ENCODE measurements at regions not wholly inside any gene's neighbourhood (a gene's known extent, or its start where the extent isn't known, plus 50 kb on each side); places are given as distances from the start of the nearest gene placed in this dataset.

DNA sequence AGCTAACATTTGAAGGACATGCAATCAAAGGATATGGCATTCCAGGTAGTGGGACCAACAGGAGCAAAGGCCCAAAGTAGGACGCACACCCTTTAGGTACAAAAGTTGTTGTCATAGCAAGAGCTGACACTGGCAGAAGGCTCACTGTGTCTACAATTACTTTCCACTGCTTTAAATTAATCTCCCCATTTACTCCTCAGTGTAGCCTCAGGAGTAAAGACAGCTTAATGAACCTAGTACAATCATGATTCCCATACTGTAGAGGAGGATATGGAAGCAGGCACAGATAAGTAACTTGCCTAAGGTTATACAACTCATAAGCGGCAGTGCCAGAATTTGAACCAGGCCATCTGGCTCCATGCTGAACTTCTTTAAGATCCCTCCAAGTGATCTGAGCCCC is 212.9 kb upstream of the SFSWAP start:
- Histone ChIP-seq H3K4me3 (replicated peaks; ENCODE audit: insufficient read depth, low read length) (no peak overlapping the region), H3K27me3 (ENCODE audit: insufficient read depth, poor library complexity, severe bottlenecking) (no peaks in the 10 kb centered on the region), H3K27ac (replicated peaks) (no peak overlapping the region)
- no peak for DNase-seq (ENCODE audit: low read depth in 1 of 2, low spot score in 1 of 2)
- TF ChIP-seq POLR2AphosphoS5 (IDR thresholded peaks at IDR 0.05; ENCODE audit: low read depth) (no peak), SPI1 (IDR thresholded peaks at IDR 0.05; ENCODE audit: borderline replicate concordance, low read depth) (no peak)
- TF ChIP-seq, protein P1, sequence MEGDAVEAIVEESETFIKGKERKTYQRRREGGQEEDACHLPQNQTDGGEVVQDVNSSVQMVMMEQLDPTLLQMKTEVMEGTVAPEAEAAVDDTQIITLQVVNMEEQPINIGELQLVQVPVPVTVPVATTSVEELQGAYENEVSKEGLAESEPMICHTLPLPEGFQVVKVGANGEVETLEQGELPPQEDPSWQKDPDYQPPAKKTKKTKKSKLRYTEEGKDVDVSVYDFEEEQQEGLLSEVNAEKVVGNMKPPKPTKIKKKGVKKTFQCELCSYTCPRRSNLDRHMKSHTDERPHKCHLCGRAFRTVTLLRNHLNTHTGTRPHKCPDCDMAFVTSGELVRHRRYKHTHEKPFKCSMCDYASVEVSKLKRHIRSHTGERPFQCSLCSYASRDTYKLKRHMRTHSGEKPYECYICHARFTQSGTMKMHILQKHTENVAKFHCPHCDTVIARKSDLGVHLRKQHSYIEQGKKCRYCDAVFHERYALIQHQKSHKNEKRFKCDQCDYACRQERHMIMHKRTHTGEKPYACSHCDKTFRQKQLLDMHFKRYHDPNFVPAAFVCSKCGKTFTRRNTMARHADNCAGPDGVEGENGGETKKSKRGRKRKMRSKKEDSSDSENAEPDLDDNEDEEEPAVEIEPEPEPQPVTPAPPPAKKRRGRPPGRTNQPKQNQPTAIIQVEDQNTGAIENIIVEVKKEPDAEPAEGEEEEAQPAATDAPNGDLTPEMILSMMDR (IDR thresholded peaks at IDR 0.05; ENCODE audit: insufficient read depth, low read length) = no peak
- TF ChIP-seq, protein P2, sequence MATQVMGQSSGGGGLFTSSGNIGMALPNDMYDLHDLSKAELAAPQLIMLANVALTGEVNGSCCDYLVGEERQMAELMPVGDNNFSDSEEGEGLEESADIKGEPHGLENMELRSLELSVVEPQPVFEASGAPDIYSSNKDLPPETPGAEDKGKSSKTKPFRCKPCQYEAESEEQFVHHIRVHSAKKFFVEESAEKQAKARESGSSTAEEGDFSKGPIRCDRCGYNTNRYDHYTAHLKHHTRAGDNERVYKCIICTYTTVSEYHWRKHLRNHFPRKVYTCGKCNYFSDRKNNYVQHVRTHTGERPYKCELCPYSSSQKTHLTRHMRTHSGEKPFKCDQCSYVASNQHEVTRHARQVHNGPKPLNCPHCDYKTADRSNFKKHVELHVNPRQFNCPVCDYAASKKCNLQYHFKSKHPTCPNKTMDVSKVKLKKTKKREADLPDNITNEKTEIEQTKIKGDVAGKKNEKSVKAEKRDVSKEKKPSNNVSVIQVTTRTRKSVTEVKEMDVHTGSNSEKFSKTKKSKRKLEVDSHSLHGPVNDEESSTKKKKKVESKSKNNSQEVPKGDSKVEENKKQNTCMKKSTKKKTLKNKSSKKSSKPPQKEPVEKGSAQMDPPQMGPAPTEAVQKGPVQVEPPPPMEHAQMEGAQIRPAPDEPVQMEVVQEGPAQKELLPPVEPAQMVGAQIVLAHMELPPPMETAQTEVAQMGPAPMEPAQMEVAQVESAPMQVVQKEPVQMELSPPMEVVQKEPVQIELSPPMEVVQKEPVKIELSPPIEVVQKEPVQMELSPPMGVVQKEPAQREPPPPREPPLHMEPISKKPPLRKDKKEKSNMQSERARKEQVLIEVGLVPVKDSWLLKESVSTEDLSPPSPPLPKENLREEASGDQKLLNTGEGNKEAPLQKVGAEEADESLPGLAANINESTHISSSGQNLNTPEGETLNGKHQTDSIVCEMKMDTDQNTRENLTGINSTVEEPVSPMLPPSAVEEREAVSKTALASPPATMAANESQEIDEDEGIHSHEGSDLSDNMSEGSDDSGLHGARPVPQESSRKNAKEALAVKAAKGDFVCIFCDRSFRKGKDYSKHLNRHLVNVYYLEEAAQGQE (IDR thresholded peaks at IDR 0.05; ENCODE audit: insufficient replicate concordance, low read depth) = no peak

DNA sequence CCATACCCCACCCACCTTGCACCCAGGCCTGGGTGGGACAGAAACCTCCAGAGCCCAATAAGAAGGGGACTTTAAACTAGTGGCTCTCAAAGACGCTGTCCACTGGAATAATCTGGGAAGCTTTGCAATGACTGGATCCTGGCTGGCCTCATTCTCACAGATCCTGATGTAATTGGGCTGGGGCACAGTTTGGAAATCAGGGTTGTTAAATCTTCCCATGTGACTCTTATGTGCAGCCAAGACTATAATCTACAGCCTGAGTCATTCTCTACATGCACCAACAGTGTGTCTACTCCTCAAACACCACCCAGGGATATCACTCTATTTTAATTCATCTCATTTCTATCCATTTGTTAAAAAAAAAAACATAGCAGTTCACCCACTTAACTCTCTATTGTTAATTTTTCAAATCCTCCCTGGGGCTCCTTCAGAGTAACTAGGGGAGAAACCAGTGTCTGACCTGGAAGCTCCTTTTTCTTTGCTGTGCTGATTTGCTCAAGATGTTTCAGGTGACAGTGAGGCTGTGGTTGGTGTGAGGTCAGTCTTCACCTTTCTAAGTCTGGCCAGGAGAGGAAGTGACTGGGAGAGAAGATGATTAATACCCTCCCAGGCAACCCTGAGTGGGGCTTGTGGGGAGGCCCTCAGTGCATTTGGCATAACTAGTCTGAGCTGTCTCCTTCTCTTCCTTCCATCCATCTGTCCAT is 211.6 kb upstream of the SFSWAP start:
- Histone ChIP-seq H3K27me3 (ENCODE audit: insufficient read depth, poor library complexity, severe bottlenecking) (no peaks in the 10 kb centered on the region), H3K27ac (replicated peaks) (no peak overlapping the region), H3K4me3 (replicated peaks; ENCODE audit: insufficient read depth, low read length) (no peak overlapping the region)
- TF ChIP-seq SPI1 (IDR thresholded peaks at IDR 0.05; ENCODE audit: borderline replicate concordance, low read depth) (no peak), GABPA (IDR thresholded peaks at IDR 0.05; ENCODE audit: low read depth) (no peak), POLR2AphosphoS5 (IDR thresholded peaks at IDR 0.05; ENCODE audit: low read depth) (no peak)
- TF ChIP-seq, protein P2 (IDR thresholded peaks at IDR 0.05; ENCODE audit: insufficient replicate concordance, low read depth) = no peak
- TF ChIP-seq, protein P1 (IDR thresholded peaks at IDR 0.05; ENCODE audit: insufficient read depth, low read length) = no peak
- no peak for DNase-seq (ENCODE audit: low read depth in 1 of 2, low spot score in 1 of 2)

DNA sequence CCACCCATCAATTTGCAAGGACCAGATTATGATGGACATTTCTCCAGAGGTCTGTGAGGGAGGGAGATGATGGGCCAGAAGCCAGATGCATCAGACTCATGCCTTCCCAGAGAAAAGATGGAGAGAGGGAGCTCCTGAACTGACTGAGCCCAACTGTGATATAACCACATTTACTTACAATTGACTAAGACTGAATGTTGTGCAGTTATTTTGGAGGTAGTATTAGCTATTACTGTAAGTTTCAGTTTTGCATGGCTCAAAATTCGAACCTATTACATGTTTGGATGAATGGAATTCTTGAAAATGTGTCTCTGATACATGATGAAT is 211.1 kb upstream of the SFSWAP start:
- TF ChIP-seq, protein P2 (IDR thresholded peaks at IDR 0.05; ENCODE audit: insufficient replicate concordance, low read depth) = no peak
- DNase-seq (ENCODE audit: low read depth in 1 of 2, low spot score in 1 of 2) = no peak
- no peaks in the 10 kb centered on the region for H3K27me3 ChIP-seq (ENCODE audit: insufficient read depth, poor library complexity, severe bottlenecking)
- H3K4me3 ChIP-seq (replicated peaks; ENCODE audit: insufficient read depth, low read length) = no peak overlapping the region
- H3K27ac ChIP-seq (replicated peaks) = no peak overlapping the region
